Activated CD4-positive, alpha-beta T cell treated with anti-CD3 and anti-CD28 coated beads, Interleukin-10, Interleukin-2, amounts not matched to agents 100 ng/mL and 50 ng/mL, durations not matched to agents 16 hours and 8 hours (primary cell): ENCODE measurements at regions not wholly inside any gene's neighbourhood (a gene's known extent, or its start where the extent isn't known, plus 50 kb on each side); places are given as distances from the start of the nearest gene placed in this dataset.

Experiments
- DNase-seq: peaks from one replicate; pipeline ENCODE4 v3.0.0-alpha.2; 2020

DNA sequence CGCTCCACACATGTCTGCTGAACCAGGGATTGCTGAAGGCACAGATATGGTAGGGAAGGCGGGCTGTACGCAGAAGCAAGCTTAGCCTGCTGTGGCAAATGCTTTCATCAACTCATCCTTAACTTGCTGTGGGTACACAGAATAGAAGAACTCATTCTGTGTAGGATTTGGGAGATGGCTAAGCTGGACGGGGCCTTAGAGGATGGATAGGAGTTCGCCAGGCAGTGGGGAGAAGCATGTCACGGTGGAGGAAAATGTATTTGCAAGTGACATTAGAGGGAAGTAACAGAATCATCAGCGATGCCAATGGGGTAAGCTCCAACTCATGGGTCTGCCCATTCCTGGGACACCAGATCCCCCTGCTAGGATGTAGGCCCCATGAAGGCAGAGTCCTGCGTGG lies 96.7 kb upstream of the SMIM21 start:
- DNase-seq: no peak

DNA sequence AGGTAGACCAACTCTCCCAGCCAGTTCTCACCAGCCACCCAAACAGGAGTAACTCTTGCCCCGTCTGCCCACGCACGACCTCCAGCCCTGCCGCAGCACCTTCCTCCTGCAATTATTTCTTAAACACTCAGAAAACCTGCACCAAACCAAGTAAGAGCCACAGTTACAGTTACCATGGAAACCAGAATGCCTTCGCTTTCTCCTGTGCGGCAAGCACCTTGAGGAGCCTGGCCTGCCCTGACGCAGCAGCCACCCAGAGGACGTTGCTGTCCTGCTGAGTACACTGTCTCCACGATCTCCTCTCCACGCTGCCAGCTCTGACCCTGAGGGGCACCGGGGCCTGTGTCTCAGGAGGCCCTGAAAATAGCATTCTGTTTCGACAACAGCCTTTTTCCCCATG lies 94.3 kb upstream of the SMIM21 start:
- DNase-seq: no peak

DNA sequence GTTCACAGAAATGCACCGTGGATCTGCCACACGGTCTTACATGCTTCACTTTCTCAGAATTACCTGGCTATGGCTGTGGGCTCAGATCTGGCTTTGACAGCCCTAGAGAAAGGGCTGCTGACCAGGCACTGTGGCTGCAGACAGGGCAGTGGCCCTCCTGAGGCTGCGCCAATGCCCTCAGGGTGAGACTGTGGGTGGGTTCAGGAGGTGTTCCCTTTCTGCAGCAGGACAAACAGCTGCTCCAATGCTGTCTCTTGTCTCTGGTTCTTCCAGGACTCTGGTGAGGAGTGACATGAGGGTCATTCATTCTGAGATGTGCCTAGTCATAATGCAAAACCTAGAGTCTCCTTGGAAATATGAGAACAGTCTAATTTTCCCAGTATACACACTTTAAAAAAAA lies 90.5 kb upstream of the SMIM21 start:
- no peak for DNase-seq

DNA sequence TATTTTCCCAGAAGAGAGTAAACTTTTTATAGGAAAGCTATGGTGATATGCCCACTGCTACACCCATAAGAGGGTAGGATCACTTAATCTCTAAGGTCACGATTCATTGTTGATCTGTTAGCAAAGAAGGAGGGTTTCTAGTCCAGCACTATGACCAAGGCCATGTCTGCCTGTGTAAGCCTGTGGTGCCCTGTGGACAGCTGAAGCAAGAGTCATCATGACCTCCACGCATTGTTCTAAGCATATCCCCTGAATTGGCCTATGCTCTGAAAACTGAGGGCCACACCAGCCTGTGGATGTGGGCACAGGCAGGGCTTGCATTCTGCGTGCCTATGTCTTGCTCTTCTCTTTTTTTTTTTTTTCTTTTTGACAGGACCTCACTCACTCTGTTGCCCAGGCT lies 89.8 kb upstream of the SMIM21 start:
- DNase-seq: no peak

DNA sequence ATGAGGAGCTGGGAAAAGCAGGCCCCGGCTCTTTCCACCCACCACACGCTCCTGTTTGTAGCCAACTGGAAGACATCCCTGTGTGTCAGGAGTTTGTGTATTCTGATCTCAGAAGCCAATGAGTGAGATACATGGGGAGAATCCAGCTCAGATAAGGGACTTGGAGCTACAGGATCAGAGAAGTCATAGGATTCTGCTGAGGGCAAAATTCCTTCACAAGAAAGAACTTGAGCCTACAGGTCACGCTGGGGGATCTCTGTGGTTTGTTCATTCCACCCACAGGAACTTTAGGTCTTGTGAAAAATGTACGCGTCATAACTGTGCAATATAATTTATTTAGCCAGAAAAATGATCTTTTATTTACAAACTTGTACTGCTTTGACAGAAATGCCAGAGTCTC lies 80.1 kb upstream of the SMIM21 start:
- DNase-seq: no peak

DNA sequence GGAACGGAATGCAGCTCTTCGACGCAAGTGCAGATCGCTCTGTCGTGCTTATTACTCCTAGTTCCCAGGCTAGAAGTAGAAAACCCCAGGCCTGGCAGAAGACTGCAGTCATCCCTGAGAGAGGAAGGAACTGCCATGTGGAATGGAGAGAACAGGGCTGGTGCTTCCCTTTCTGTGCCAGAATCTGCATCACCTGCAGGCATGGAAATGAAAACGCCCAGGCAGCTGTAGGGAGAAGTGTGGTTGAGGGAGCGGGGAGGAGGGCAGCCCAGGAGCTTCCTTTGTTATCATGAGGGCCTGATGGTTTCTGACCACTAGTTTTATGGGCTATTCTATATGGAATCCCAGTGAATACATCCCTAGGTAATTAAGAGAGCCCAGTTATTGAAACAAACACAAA lies 79.4 kb upstream of the SMIM21 start:
- DNase-seq: no peak

DNA sequence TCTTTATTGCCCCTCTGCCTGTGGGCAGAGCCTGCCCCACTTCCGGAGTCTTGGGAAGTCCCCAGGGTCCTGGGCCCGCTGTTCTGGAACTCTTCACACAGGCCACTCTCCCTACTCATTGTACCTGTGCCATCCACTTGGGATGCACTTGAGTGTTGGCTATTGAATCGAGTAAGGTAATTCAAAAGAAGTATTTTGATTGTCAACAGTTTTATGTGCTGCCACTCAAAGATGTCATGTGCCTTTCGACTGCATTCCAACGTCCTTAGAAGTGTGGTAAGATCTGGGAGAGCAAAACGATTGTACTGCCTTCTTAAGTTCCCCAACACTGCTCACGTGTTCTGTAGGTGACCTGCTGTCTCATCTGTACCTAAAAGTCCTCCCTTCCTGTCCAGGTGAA lies 77.0 kb upstream of the SMIM21 start:
- no peak for DNase-seq

DNA sequence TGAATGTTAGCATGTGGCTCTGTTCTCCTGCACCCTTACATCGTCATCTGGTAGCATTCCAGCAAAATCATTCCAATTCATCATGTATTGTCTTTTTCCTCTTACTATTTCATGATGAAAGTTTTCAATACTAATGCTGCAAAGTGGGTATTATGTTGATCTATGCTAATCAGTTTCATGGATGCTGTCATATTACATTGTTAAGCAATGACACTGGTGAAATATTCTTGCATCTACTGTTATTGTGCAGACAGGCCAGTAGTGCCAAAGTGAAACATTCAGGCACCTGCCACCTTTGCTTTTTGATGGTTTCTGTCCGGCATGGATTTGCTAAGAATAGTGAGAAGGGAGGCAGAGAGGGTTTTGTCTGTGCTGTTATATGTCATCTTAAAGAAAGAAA lies 76.1 kb upstream of the SMIM21 start:
- no peak for DNase-seq

DNA sequence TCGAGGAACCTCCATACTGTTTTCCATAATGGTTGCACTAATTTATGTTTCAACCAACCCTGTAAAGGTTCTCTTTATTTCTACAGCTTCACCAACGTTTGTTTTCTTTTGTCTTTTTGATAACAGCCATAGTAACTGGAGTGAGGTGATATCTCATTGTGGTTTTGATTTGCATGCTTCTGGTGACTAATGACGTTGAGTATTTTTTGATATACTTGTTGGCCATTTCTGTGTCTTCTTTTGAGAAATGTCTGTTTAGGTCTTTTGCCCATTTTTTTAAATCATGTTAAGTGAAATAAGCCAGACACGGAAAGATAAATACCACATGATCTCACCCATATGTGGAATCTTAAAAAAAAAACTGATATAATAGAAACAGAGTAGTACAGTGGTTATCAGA lies 74.8 kb upstream of the SMIM21 start:
- no peak for DNase-seq

DNA sequence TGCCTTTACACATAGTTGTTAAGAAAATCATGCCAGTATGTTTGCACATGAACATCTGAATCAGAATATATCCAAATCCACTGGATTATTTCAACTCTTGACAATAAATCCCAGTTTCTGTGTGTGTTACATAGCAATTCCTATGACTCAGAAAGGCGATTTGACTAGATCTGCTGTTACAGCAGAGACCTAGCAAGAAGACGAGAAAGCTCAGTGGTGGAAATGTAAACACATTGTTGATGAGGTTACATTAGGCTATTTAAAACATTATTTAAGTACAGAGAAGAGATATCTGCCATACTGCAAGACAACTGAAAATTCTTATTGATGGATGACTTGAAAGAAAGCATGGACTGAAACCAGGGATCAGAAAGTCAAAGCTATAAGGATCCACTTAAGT lies 73.0 kb upstream of the SMIM21 start:
- DNase-seq: no peak

DNA sequence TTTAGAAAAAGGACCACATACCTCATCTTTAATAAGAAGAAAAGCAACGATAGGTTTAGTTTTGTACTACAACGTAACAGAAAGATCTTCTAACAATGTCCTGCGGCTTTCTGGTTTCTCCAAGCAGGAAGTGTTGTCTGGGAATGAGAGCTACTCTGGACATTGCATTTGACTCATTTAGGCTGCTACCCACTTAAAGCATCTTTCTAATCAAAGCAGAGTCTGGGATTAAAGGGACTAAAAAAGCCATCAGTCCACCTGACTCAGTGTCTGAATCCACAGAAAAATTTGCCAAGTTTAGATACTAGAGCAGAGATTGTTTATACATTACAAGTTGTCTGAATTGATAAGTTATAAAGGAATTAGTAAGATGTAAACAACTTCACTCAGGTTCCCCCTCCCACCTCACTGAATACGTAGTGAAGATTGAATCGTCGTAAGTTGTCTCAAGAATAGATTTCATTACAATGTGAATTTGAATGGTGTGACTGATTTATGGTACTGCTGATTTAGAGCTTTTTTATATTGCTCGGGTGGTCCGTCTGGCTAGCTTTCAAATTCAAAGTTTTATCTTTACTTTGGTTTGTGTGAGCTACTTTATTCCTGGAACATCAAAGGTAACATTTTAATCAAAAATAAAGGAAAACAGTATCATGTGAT lies 70.2 kb upstream of the SMIM21 start:
- no peak for DNase-seq

DNA sequence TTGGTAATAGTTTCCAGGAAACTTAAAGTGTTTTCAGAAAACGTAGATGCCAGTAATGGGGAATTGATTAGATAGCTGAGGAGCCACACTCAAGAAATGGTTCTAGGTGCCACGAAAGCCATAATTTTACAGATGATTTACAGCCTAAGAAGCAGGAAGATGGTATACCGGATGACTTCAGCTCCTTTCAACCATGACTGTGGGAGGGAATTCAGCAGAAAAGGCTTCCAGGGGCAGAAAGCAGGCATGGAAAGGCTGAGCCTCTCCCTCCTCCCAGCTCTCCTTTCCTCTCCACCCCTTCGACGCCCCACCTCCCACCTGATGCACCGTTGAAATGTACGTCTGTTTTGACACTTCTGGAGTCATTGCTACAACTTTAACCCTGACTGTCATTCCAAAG lies 68.6 kb upstream of the SMIM21 start:
- DNase-seq: no peak

DNA sequence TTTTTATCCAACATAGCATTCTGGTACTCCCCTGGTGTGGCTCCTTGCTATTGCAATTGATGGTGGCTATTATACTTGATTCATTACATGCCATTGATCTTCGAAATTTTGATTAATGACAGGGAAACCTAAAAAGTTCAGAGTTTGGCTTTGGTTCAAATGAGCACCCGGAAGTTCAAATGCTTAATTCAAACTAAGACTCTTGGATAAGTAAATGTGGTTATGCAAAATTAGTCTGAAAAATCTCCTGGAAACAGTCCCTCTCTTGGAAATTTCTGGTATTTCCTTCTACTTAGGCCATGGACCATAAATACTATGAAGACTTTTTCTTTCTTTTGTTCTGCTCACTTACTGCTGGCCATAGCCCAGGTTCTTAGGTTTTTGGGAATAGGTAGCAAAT lies 65.3 kb upstream of the SMIM21 start:
- no peak for DNase-seq

DNA sequence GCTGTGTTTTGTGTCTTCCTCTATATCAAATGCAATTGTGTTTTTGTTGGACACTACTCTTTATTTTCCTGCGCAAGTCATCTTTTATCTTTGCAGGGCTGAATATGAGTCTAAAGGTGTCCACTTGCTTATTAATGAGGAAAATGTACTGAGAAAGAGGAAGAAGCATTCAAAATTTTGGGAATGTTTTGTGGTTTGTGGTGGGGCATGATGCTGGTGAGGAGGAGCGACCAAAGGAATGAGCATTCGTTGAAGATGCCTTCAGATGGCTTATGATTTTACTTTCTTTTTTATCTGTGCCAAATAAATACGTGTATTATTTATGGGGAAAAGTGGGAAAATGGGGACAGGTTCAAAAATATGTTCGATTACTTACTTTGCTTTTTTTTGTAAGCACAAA lies 63.9 kb upstream of the SMIM21 start:
- no peak for DNase-seq

DNA sequence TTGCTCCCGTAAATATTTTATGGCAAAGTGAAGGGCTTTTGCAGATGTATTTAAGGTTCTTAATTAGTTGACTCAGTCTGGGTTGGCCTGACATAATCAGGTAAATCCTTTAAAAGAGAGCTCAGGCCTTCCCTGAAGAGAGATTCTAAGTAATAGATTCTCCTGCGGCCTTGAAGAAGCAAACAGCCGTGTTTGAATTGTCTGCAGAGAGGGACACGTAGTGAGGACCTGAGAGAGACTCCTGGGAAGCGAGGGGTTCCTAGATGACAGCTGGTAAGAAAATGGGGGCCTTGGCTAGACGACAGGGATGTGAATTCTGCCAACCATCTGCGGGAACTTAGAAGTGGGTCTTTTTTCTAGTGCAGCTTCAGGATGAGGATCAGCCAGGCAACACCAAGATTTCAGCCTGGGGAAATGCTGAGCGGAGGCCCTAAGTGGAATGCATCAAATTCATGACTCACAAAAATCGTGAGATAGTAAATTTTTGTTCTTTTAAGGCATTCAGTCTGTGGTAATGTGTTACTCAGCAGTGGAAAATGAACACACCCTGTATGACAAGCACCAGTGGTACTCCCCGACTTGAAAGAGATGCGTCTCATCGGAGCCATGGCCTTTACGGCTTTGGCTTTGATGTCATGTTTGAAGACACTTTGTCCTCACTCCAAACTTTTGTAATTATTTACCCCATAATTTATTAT lies 62.1 kb upstream of the SMIM21 start:
- no peak for DNase-seq

DNA sequence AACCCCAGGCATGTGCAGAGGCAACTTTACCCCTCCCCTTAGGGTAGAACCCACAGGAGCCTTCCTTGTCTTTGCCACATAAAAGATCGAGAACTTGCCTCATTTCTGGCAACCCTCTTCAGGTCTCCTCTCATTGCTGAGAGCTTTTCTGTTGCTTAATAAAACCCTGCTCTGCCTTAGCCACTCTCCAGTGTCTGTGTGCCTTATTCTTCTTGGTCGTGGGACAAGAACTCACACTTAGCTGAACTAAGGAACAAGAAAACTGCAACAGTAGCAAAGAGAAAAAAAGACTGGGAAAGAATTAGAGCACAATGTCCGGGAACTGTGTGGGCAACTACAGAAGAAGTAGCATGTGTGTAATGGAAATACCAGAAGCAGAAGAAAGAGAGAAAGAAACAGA lies 56.2 kb upstream of the SMIM21 start:
- no peak for DNase-seq

DNA sequence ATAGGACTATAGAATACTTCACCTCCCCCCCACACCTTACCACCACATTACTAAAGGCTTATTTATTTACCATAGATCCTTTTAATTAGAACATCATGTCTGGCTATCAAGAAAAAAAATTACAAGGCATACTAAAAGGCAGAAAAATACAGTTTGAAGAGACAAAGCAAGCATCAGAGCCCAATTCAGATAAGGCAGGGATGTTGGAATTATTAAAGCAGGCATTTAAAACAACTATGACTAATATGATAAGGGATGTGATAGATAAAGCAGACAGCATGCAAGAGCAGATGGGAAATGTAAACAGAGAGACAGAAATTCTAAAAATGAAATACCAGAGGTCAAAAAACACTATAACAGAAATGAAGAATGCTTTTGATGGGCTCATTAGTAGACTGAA lies 55.4 kb upstream of the SMIM21 start:
- no peak for DNase-seq

DNA sequence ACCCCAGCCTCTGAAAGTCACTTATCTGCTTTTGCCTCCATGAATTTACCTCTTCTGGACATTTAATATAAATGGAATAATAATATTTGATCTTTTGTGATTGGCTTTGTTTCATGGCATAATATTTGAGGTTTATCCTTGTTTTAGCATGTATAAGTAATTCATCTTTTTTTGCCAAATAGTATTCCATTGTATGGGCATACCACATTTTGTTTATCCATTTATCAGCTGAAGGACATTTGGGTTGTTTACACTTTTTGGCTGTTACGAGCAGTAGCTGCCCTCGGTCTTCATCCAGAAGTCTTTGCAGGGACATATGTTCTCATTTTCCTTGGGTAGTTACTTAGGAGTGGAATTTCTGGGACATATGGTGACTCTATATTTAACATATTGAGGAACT lies 53.0 kb upstream of the SMIM21 start:
- DNase-seq: no peak

DNA sequence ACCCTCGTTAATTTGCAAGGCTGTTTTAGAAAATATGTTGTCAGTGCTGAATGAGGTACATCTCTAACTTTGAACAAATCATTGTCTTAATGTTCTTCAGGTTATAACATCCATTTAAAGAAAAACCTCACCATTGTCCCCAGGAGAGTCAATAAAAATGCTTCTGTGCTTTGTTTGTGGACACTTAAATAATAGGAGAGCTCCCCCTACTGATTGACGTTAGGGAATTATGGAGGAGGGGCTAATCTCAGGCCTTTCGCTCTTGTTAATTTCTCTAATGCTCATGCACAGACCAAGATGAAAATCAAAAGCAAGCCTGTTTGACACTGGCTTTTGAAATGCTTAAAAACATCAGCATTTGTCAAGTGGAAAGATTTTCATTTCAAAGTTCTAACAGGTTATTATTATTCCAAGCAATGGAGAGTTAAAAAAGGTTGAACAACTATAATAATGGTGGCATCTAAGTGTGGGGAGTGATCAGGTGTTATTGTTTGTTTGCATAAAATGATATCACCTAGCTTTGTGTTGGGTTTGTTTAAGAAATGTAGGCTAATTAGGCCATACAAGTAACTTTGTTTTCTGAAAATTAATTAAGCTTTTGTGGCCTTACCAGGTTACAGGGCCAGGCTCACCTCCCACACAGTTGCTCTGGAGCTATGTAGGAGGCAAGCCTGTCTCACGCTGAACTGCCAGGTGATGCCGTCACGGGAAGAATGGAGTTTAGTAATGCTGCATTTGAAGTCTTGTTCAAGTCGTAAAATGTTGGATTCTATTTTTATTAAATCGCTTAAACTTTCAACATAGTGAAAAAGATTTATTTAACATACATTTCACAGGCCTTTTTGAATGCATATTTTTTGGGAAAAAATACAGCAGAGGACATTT lies 51.7 kb upstream of the SMIM21 start:
- peak; percentile 46 for DNase-seq

DNA sequence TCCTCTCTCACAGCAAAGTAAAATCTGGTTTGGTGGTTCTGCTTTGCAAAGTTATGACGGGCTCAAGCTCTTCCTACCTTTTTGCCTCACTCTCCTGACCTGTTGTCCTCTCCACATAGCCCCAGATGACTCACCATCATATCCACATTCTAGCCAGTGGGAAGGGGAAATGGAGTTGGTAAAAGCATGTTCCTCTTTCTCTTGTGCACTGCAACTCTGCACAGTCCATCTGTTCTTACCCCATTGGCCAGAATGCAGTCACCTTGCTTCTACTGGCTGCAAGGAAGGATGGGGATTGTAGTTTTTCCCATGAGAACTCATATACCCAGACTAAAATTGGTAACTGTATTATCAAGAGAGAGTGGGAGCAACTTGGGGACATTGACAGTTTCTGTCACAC lies 50.4 kb upstream of the SMIM21 start:
- DNase-seq: peak; percentile 3
